HCT116 (cell line): ENCODE measurements at regions not wholly inside any gene's neighbourhood (a gene's known extent, or its start where the extent isn't known, plus 50 kb on each side); places are given as distances from the start of the nearest gene placed in this dataset.

Source experiments
- ATAC-seq: fragments of 200-7000 bp; cut with Tn5 transposase; 2 replicates; pipeline ENCODE4 v1.9.1; 2020; ENCODE audit warnings: mild to moderate bottlenecking, moderate library complexity
- BruUV-seq: library from RNA; stranded (reverse); fragments of 400-500 nt; replicated peaks from 2 replicates; lab custom pipeline; 2021; lab: Mats Ljungman, UMichigan
- CTCF ChIA-PET: fragments of 300-600 bp; sonication (Branson Sonifier 250); formaldehyde crosslinking; loops from one replicate; lab custom pipeline; 2021; ENCODE audit warnings: antibody characterized with exemption; lab: Charles Lee
- POLR2A ChIA-PET: fragments of 300-600, 350-600 bp; sonication (Branson Sonifier 250); formaldehyde crosslinking; loops from one replicate; lab custom pipeline; 2021; ENCODE audit warnings: antibody characterized with exemption; lab: Charles Lee
- RAD21 ChIA-PET, 2 experiments: fragments of 300-600 bp; sonication (Branson Sonifier 250); formaldehyde crosslinking; loops; one replicate each; lab custom pipeline; 2023; ENCODE audit warnings: low total read pairs in 2 of 2; ENCODE audit not compliant: uncharacterized antibody in 2 of 2, unreplicated experiment in 2 of 2, low non-redundant PET in 1 of 2; lab: Charles Lee
- DNase-seq: peaks from one replicate; pipeline ENCODE4 v3.0.0-alpha.2; 2010; ENCODE audit warnings: low read depth, low spot score
- H2AFZ ChIP-seq: fragments of 200-600 bp; shearing (Covaris generic), sonication (generic); 2 replicates; pipeline ENCODE4 v1.6.1; 2017; ENCODE audit warnings: low read depth, mixed run types, mixed read lengths, antibody characterized with exemption, low read length; ENCODE audit not compliant: poor library complexity, severe bottlenecking
- H3K27ac ChIP-seq: 2 replicates; pipeline ENCODE4 v1.5.1; 2012; ENCODE audit warnings: low read depth, low read length
- H3K27me3 ChIP-seq: fragments of 200-600 bp; sonication (generic); 2 replicates; pipeline ENCODE4 v1.6.1; 2016; ENCODE audit warnings: mixed run types, low read length, mixed read lengths; ENCODE audit not compliant: insufficient read depth
- H3K36me3 ChIP-seq, 2 experiments: fragments of 200-500 bp in 1 of 2; fragments of 200-600 bp in 1 of 2; sonication (Bioruptor generic) in 1 of 2; sonication (generic) in 1 of 2; 2 replicates each; pipeline versions ENCODE4 v1.5.1 to v1.6.1; 2014 to 2016; ENCODE audit warnings: low read length in 2 of 2, inconsistent platforms in 1 of 2, mixed read lengths in 1 of 2, mixed run types in 1 of 2; ENCODE audit not compliant: insufficient read depth in 2 of 2, control insufficient read depth in 1 of 2
- H3K4me1 ChIP-seq, 2 experiments: fragments of 200-600 bp in 1 of 2; sonication (generic) in 1 of 2; 2 replicates each; pipeline versions ENCODE4 v1.5.1 to v1.6.1; 2012 to 2017; ENCODE audit warnings: low read length in 2 of 2, inconsistent platforms in 1 of 2, mild to moderate bottlenecking in 1 of 2, mixed read lengths in 1 of 2, mixed run types in 1 of 2, moderate library complexity in 1 of 2; ENCODE audit not compliant: insufficient read depth in 2 of 2, control insufficient read depth in 1 of 2
- H3K4me2 ChIP-seq: fragments of 200-600 bp; sonication (generic); 2 replicates; pipeline ENCODE4 v1.6.1; 2017; ENCODE audit warnings: mixed run types, low read length, mixed read lengths
- H3K4me3 ChIP-seq, 2 experiments: fragments of 200-600 bp in 1 of 2; sonication (generic) in 1 of 2; replicated peaks in 1 of 2; 2 replicates each; pipeline ENCODE4 v1.5.1; 2011 to 2016; ENCODE audit warnings: low read length in 2 of 2, control low read depth in 1 of 2, low read depth in 1 of 2, mild to moderate bottlenecking in 1 of 2, mixed read lengths in 1 of 2, mixed run types in 1 of 2
- H3K79me2 ChIP-seq: fragments of 200-600 bp; sonication (generic); 2 replicates; pipeline ENCODE4 v1.6.1; 2017; ENCODE audit warnings: mild to moderate bottlenecking, mixed run types, low read length, moderate library complexity, mixed read lengths; ENCODE audit not compliant: insufficient read depth
- H3K9ac ChIP-seq: fragments of 200-600 bp; sonication (generic); 2 replicates; pipeline ENCODE4 v1.6.1; 2016; ENCODE audit warnings: low read length, mixed read lengths
- H3K9me2 ChIP-seq: fragments of 200-600 bp; sonication (generic), shearing (Covaris generic); 2 replicates; pipeline ENCODE4 v1.6.1; 2017; ENCODE audit warnings: mixed run types, mild to moderate bottlenecking, moderate library complexity; ENCODE audit not compliant: insufficient read depth
- H3K9me3 ChIP-seq, 2 experiments: fragments of 200-500 bp in 1 of 2; fragments of 200-600 bp in 1 of 2; sonication (Bioruptor generic) in 1 of 2; sonication (generic) in 1 of 2; 2 replicates each; pipeline ENCODE4 v1.6.1; 2014 to 2017; ENCODE audit warnings: low read length in 2 of 2, mixed read lengths in 2 of 2, inconsistent platforms in 1 of 2, low read depth in 1 of 2, mild to moderate bottlenecking in 1 of 2, mixed run types in 1 of 2, moderate library complexity in 1 of 2; ENCODE audit not compliant: control insufficient read depth in 1 of 2, insufficient read depth in 1 of 2
- H4K20me1 ChIP-seq: fragments of 200-600 bp; sonication (generic), shearing (Covaris generic); 2 replicates; pipeline ENCODE4 v1.6.1; 2017; ENCODE audit warnings: mixed run types, mild to moderate bottlenecking, moderate library complexity; ENCODE audit not compliant: insufficient read depth
- EZH2 ChIP-seq: fragments of 200-600 bp; sonication (generic); IDR thresholded peaks from 2 replicates; pipeline ENCODE4 v1.6.1; 2017; ENCODE audit warnings: antibody characterized with exemption, mixed run types
- REST ChIP-seq: IDR thresholded peaks from 2 replicates; pipeline ENCODE4 v1.6.1; 2012; ENCODE audit warnings: low read depth
- ZNF274 ChIP-seq: fragments of 200-500 bp; sonication (Bioruptor generic); IDR thresholded peaks from 2 replicates; pipeline ENCODE4 v1.6.1; 2014; ENCODE audit warnings: mild to moderate bottlenecking, low read depth, low read length, inconsistent platforms
- intact Hi-C: fragments of 100-400 bp; cut with micrococcal nuclease; formaldehyde crosslinking; loops from 2 replicates; pipeline ENCODE4 v1.10.0; 2022

- no peak overlapping the region for H3K9ac ChIP-seq
- RAD21 ChIA-PET, result no interaction called here
- no TSS peak for BruUV-seq
- 0 out of 4 replicates have a peak, but pooled peaks cover 0 to 3% of the 10 kb centered on the region in 2 experiments for H3K9me3 ChIP-seq
- no peaks in the 10 kb centered on the region for H3K4me1 ChIP-seq
- no peak overlapping the region for H3K4me2 ChIP-seq
- H3K4me3 ChIP-seq, result no peak overlapping the region
- no peaks in the 10 kb centered on the region for H3K79me2 ChIP-seq
- intact Hi-C loops, result no loop called here
- no peak for DNase-seq
- peak; percentile 40; the same call in 1 of the 2 replicates for ATAC-seq
- TF ChIP-seq ZNF274 (no peak), EZH2 (no peak), REST (peak; percentile 7; the same call in 1 of the 2 replicates)
- TF ChIP-seq, all 23 proteins: peak for 1
- ChIA-PET POLR2A (no interaction called here), CTCF (no interaction called here)
- Histone ChIP-seq H3K9me2 (no peaks in the 10 kb centered on the region), H3K27ac (no peak overlapping the region), H3K36me3 (no peaks in the 10 kb centered on the region), H4K20me1 (no peaks in the 10 kb centered on the region), H3K27me3 (no peaks in the 10 kb centered on the region), H2AFZ (no peak overlapping the region)
Measured at GRCh38 chr11:93969925-93970922, 50.9 kb upstream of the HEPHL1 start.
